C4-2B (cell line): ENCODE measurements at regions not wholly inside any gene's neighbourhood (a gene's known extent, or its start where the extent isn't known, plus 50 kb on each side); places are given as distances from the start of the nearest gene placed in this dataset.
A peak's percentile ranks its signal among the peaks of the same experiment; 100 is the strongest.

Experiments used
- H3K27ac ChIP-seq: fragments of 450-650 bp; 2 replicates; pipeline ENCODE4 v1.5.1; 2017
- ZFX ChIP-seq: fragments of 450-650 bp; IDR thresholded peaks from 2 replicates; pipeline ENCODE4 v1.6.1; 2017
- TF ChIP-seq, protein P1 (sequence below): fragments of 450-650 bp; conservative IDR thresholded peaks from 2 replicates; pipeline ENCODE4 v1.5.1; 2017; ENCODE audit warnings: mild to moderate bottlenecking

GRCh38 chr4:112061207-112061817, 83.9 kb upstream of the FAM241A start:
- TF ChIP-seq, protein P1, sequence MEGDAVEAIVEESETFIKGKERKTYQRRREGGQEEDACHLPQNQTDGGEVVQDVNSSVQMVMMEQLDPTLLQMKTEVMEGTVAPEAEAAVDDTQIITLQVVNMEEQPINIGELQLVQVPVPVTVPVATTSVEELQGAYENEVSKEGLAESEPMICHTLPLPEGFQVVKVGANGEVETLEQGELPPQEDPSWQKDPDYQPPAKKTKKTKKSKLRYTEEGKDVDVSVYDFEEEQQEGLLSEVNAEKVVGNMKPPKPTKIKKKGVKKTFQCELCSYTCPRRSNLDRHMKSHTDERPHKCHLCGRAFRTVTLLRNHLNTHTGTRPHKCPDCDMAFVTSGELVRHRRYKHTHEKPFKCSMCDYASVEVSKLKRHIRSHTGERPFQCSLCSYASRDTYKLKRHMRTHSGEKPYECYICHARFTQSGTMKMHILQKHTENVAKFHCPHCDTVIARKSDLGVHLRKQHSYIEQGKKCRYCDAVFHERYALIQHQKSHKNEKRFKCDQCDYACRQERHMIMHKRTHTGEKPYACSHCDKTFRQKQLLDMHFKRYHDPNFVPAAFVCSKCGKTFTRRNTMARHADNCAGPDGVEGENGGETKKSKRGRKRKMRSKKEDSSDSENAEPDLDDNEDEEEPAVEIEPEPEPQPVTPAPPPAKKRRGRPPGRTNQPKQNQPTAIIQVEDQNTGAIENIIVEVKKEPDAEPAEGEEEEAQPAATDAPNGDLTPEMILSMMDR: no peak
- TF ChIP-seq ZFX: no peak

DNA sequence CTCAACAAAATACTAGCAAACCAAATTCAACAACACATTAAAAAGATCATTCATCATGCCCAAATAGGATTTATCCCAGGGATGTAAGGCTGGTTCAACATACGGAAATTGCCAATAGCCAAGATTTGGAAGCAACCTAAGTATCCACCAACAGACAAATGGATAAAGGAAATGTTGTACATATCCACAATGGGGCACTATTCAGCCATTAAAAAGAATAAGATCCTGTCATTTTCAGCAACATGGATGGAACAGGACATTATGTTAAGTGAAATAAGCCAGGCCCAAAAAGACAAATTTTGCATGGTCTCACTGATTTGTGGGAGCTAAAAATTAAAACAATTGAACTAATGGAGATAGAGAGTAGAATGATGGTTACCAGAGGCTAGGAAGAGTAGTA, 82.0 kb upstream of the FAM241A start:
- TF ChIP-seq, protein P1: peak; percentile 13; the same call in 1 of the 2 replicates
- TF ChIP-seq ZFX: no peak
- no peak overlapping the region for H3K27ac ChIP-seq

More at GRCh38 chr4:112061207-112061817, 83.9 kb upstream of the FAM241A start:
- H3K27ac ChIP-seq: no peak overlapping the region

- no peak for TF ChIP-seq ZFX
- TF ChIP-seq, protein P1: no peak
- no peak overlapping the region for H3K27ac ChIP-seq
Measured at GRCh38 chr4:112069110-112069509, 76.1 kb upstream of the FAM241A start.

DNA sequence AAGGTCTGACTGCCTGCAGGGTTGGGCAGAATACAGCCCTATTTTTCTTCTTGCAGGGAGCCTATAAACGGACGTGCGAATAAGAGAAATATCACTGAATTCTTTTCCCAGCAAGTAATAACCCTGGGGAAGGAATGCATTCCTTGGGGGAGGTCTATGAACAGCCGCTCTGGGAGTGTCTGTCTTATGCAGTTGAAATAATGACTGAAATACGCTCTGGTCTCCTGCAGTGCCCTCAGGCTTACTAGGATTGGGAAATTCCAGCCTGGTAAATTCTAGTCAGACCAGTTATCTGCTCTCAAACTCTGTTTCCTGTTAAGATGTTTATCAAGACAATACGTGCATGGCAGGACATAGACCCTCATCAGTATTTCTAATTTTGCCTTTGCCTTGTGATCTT, 72.1 kb upstream of the FAM241A start:
- TF ChIP-seq, protein P1: no peak
- TF ChIP-seq ZFX: no peak
- no peak overlapping the region for H3K27ac ChIP-seq

GRCh38 chr4:112075129-112075753, 70.0 kb upstream of the FAM241A start:
- TF ChIP-seq ZFX: no peak
- TF ChIP-seq, protein P1: peak; percentile 83
- H3K27ac ChIP-seq: no peak overlapping the region

DNA sequence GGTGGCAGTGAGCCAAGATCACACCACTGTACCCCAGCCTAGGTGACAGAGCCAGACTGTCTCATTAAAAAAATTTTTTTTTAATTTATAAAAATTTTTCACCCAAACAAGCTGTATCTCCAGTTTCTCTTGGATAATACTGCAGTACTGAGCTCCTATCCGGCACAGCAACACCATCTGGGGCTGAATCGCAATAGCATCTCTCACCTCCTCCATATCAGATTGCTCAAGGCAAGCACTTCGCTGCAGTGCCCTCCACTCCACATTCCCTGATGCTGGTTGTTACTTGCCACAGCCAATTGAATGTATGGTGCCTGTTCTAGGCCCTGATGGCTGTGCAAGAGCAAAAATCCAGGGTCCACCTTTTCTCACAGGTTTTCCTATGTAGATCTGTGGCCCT, 69.3 kb upstream of the FAM241A start:
- no peak for TF ChIP-seq ZFX
- TF ChIP-seq, protein P1: no peak

DNA sequence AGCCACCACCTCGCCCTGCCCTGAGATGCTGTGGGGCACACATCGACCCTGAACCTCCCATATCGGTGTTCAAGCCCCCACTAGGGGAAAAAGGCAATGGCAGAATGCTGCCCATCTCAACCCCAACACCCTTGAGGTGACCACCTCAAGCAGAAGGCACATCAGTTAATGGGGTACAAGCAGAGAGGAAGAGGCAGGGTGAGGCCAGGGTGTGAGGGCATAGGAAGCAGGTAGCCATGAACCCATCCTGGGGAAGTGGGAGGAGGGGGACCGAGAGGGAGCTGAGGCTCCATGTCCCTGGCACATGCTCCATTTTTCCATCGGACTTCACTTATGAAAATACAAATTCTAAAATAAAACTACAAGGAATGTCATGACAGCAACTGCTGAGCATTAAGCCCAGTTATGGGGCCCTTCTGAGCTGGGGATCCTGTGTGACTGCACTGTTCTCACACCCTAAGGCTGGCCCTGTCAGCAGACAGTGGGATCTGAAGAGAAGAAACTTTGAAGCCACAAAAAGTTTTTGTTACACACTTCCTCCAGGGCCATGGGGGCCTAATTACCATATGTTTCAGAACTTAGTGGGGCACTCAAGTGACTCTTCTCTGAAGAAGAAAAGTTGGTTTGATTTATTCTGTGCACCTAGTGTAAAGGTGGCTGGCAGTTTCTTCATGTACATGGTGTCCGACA, 68.2 kb upstream of the FAM241A start:
- no peak for TF ChIP-seq ZFX
- TF ChIP-seq, protein P1: no peak
- no peak overlapping the region for H3K27ac ChIP-seq

More for the DNA sequence above, 69.3 kb upstream of the FAM241A start:
- H3K27ac ChIP-seq: no peak overlapping the region
